OCI-LY7 (cell line): ENCODE measurements at regions not wholly inside any gene's neighbourhood (a gene's known extent, or its start where the extent isn't known, plus 50 kb on each side); places are given as distances from the start of the nearest gene placed in this dataset.

Experiments
- EZH2phosphoT487 ChIP-seq: fragments of 200-600 bp; sonication (generic); IDR thresholded peaks from 2 replicates; pipeline ENCODE4 v1.6.1; 2018; ENCODE audit warnings: low read depth, borderline replicate concordance, mild to moderate bottlenecking, mixed run types, antibody characterized with exemption, low read length, moderate library complexity, mixed read lengths
- TF ChIP-seq, protein P1 (sequence below): fragments of 200-600 bp; sonication (generic); conservative IDR thresholded peaks from 2 replicates; pipeline ENCODE4 v1.5.1; 2014; ENCODE audit warnings: mild to moderate bottlenecking, antibody characterized with exemption, low read length, moderate library complexity, mixed read lengths

DNA sequence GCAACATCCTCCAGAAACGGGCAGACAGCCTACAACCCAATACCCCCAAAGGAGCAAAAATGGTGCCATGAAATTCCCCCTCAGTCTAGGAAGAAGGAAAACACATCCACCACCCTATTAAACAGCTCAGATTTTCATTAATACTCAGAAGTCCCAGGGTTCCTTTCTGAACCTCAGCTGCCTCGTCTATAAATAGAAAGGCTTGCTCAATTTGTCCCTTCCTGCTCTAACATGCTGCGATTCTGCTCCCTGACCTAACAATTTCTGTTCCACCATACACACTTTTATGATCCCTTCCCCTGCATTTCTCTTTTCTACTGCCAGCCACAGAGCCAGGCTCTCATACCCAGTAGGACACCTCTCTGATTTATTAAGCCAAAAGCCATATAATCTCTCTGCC is 68.1 kb downstream of the MTERF1 start:
- TF ChIP-seq, protein P1, sequence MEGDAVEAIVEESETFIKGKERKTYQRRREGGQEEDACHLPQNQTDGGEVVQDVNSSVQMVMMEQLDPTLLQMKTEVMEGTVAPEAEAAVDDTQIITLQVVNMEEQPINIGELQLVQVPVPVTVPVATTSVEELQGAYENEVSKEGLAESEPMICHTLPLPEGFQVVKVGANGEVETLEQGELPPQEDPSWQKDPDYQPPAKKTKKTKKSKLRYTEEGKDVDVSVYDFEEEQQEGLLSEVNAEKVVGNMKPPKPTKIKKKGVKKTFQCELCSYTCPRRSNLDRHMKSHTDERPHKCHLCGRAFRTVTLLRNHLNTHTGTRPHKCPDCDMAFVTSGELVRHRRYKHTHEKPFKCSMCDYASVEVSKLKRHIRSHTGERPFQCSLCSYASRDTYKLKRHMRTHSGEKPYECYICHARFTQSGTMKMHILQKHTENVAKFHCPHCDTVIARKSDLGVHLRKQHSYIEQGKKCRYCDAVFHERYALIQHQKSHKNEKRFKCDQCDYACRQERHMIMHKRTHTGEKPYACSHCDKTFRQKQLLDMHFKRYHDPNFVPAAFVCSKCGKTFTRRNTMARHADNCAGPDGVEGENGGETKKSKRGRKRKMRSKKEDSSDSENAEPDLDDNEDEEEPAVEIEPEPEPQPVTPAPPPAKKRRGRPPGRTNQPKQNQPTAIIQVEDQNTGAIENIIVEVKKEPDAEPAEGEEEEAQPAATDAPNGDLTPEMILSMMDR: no peak
- no peak for TF ChIP-seq EZH2phosphoT487
